Endodermal cell (in vitro differentiated cells): ENCODE measurements at regions not wholly inside any gene's neighbourhood (a gene's known extent, or its start where the extent isn't known, plus 50 kb on each side); places are given as distances from the start of the nearest gene placed in this dataset.

Source experiments
- DNase-seq: peaks from one replicate; pipeline ENCODE4 v3.0.0-alpha.2; 2017
- H3K27ac ChIP-seq: 2 replicates; pipeline ENCODE4 v1.5.1; 2013; ENCODE audit warnings: mild to moderate bottlenecking, low read depth, low read length, moderate library complexity
- H3K27me3 ChIP-seq: 2 replicates; pipeline ENCODE4 v1.6.1; 2013; ENCODE audit warnings: mild to moderate bottlenecking, low read length, moderate library complexity; ENCODE audit not compliant: insufficient read depth, control insufficient read depth, poor library complexity, severe bottlenecking
- H3K36me3 ChIP-seq: 2 replicates; pipeline ENCODE4 v1.7.0; 2013; ENCODE audit warnings: mild to moderate bottlenecking, low read length, moderate library complexity; ENCODE audit not compliant: control insufficient read depth, insufficient read depth
- H3K4me1 ChIP-seq: one replicate; pipeline ENCODE4 v1.7.0; 2013; ENCODE audit warnings: low read length; ENCODE audit not compliant: control insufficient read depth, insufficient read depth
- H3K4me3 ChIP-seq: 2 replicates; pipeline ENCODE4 v1.5.1; 2013; ENCODE audit warnings: mild to moderate bottlenecking, low read length, moderate library complexity
- H3K9ac ChIP-seq: 2 replicates; pipeline ENCODE4 v1.6.1; 2013; ENCODE audit warnings: mild to moderate bottlenecking, low read length, moderate library complexity; ENCODE audit not compliant: poor library complexity, severe bottlenecking; ENCODE audit errors: extremely low read depth
- H3K9me3 ChIP-seq: 2 replicates; pipeline ENCODE4 v1.6.1; 2013; ENCODE audit warnings: mild to moderate bottlenecking, low read length, moderate library complexity; ENCODE audit not compliant: control insufficient read depth
- H3K27ac Mint-ChIP-seq: 2 replicates; pipeline ENCODE4 v1.8.0; 2020; ENCODE audit warnings: mixed read lengths
- H3K27me3 Mint-ChIP-seq: 2 replicates; pipeline ENCODE4 v1.8.0; 2021; ENCODE audit warnings: mild to moderate bottlenecking, mixed read lengths; ENCODE audit not compliant: insufficient read depth
- H3K36me3 Mint-ChIP-seq: 2 replicates; pipeline ENCODE4 v1.8.0; 2020; ENCODE audit warnings: low read depth, mixed read lengths
- H3K4me1 Mint-ChIP-seq: 2 replicates; pipeline ENCODE4 v1.8.0; 2020; ENCODE audit warnings: mixed read lengths
- H3K4me3 Mint-ChIP-seq: 2 replicates; pipeline ENCODE4 v1.8.0; 2020; ENCODE audit warnings: mild to moderate bottlenecking, moderate library complexity, mixed read lengths
- H3K9me3 Mint-ChIP-seq: 2 replicates; pipeline ENCODE4 v1.8.0; 2020; ENCODE audit warnings: mild to moderate bottlenecking, mixed read lengths
- CTCF ChIP-seq: fragments of 200-600 bp; sonication (generic); conservative IDR thresholded peaks from 2 replicates; pipeline ENCODE4 v1.5.0; 2021; ENCODE audit warnings: antibody characterized with exemption, mild to moderate bottlenecking
- WGBS, 2 experiments: methylation state at CpG; one replicate each; pipeline versions ENCODE4 v1.1.5 to v1.1.7; 2013; ENCODE audit warnings: missing lambda C conversion rate in 2 of 2, mixed read lengths in 1 of 2; ENCODE audit not compliant: insufficient coverage in 1 of 2, insufficient read length in 1 of 2; 5-methylcytosine and 5-hydroxymethylcytosine counted together

GRCh38 chr5:128708841-128709240 is 170.8 kb upstream of the FBN2 start:
- peaks cover 9% of the 10 kb centered on the region for H3K9me3 ChIP-seq
- H3K27me3 Mint-ChIP-seq = no peaks in the 10 kb centered on the region
- no peak overlapping the region for H3K27ac Mint-ChIP-seq
- 94% methylated on average over 1 of the region's 1 CpG; no CpG with 5 or more reads in 1 of the 2 experiments for WGBS, 2 experiments
- H3K4me3 Mint-ChIP-seq = no peak overlapping the region
- peaks cover 3% of the 10 kb centered on the region for H3K9me3 Mint-ChIP-seq
- DNase-seq = no peak
- no peaks in the 10 kb centered on the region for H3K27me3 ChIP-seq
- no peak overlapping the region for H3K27ac ChIP-seq
- H3K9ac ChIP-seq = no peak overlapping the region
- no peaks in the 10 kb centered on the region for H3K4me1 ChIP-seq
- H3K36me3 Mint-ChIP-seq = no peaks in the 10 kb centered on the region
- no peak overlapping the region for H3K4me3 ChIP-seq
- H3K36me3 ChIP-seq = no peaks in the 10 kb centered on the region
- TF ChIP-seq CTCF = no peak
- H3K4me1 Mint-ChIP-seq = no peaks in the 10 kb centered on the region

GRCh38 chr5:128711216-128711615 is 173.2 kb upstream of the FBN2 start:
- no peak for DNase-seq
- Histone ChIP-seq H3K36me3 (no peaks in the 10 kb centered on the region), H3K27me3 (no peaks in the 10 kb centered on the region), H3K4me1 (no peaks in the 10 kb centered on the region), H3K4me3 (no peak overlapping the region), H3K9me3 (peaks cover 9% of the 10 kb centered on the region), H3K9ac (no peak overlapping the region), H3K27ac (no peak overlapping the region)
- peaks cover 8% of the 10 kb centered on the region for H3K4me1 Mint-ChIP-seq
- TF ChIP-seq CTCF = no peak
- H3K9me3 Mint-ChIP-seq = peaks cover 3% of the 10 kb centered on the region
- no peak overlapping the region for H3K4me3 Mint-ChIP-seq
- H3K36me3 Mint-ChIP-seq = no peaks in the 10 kb centered on the region
- 99 to 100% methylated on average over 1 to 2 of the region's 2 CpGs for WGBS, 2 experiments
- no peaks in the 10 kb centered on the region for H3K27me3 Mint-ChIP-seq
- no peak overlapping the region for H3K27ac Mint-ChIP-seq

- no peaks in the 10 kb centered on the region for H3K36me3 Mint-ChIP-seq
- no peaks in the 10 kb centered on the region for H3K27me3 ChIP-seq
- no peaks in the 10 kb centered on the region for H3K4me1 ChIP-seq
- H3K27me3 Mint-ChIP-seq = no peaks in the 10 kb centered on the region
- no peak overlapping the region for H3K27ac ChIP-seq
- no peak overlapping the region for H3K9ac ChIP-seq
- peaks cover 3% of the 10 kb centered on the region for H3K9me3 Mint-ChIP-seq
- DNase-seq = peak; percentile 59
- H3K4me3 ChIP-seq = no peak overlapping the region
- no peaks in the 10 kb centered on the region for H3K36me3 ChIP-seq
- H3K27ac Mint-ChIP-seq = no peak overlapping the region
- TF ChIP-seq CTCF = no peak
- H3K9me3 ChIP-seq = peaks cover 9% of the 10 kb centered on the region
- H3K4me3 Mint-ChIP-seq = no peak overlapping the region
- H3K4me1 Mint-ChIP-seq = peaks cover 8% of the 10 kb centered on the region
- 80% methylated on average over 1 of the region's 1 CpG; no CpG with 5 or more reads in 1 of the 2 experiments for WGBS, 2 experiments
These were observed 176.5 kb upstream of the FBN2 start for GRCh38 chr5:128714551-128714950.
